ENCODE measurements at regions not wholly inside any gene's neighbourhood (a gene's known extent, or its start where the extent isn't known, plus 50 kb on each side); places are given as distances from the start of the nearest gene placed in this dataset.

GRCh38 chr4:16443504-16444088, 217.3 kb upstream of the TAPT1 start:
- Histone ChIP-seq H3K27me3 (no peaks in the 10 kb centered on the region), H3K36me3 (no peaks in the 10 kb centered on the region), H3K4me3 (no peak overlapping the region), H3K9me3 (no peaks in the 10 kb centered on the region), H3K4me1 (ENCODE audit: insufficient read depth) (peaks cover 3% of the 10 kb centered on the region), H3K27ac (no peak overlapping the region)
- DNase-seq = no peak
- WGBS, 3 donors = 87 to 91% (median 89%) methylated on average over 2 of the region's 2 CpGs
- intact Hi-C loops (cut with DNase I) = no loop called here
- TF ChIP-seq EP300 (IDR thresholded peaks at IDR 0.05) (no peak), POLR2A (IDR thresholded peaks at IDR 0.05) (no peak), CTCF (IDR thresholded peaks at IDR 0.05) (no peak)

- Histone ChIP-seq H3K4me1 (ENCODE audit: insufficient read depth) (peaks cover 3% of the 10 kb centered on the region), H3K4me3 (no peak overlapping the region), H3K27ac (no peak overlapping the region), H3K36me3 (no peaks in the 10 kb centered on the region), H3K9me3 (peaks cover 0 to 7% of the 10 kb centered on the region in 2 donors), H3K27me3 (no peaks in the 10 kb centered on the region)
- intact Hi-C loops (cut with DNase I) = no loop called here
- DNase-seq = no peak
- TF ChIP-seq POLR2A (IDR thresholded peaks at IDR 0.05) (no peak), EP300 (IDR thresholded peaks at IDR 0.05) (no peak), CTCF (IDR thresholded peaks at IDR 0.05) (no peak)
- WGBS, 3 donors = 82 to 88% (median 82%) methylated on average over 1 of the region's 1 CpG
These were observed 216.0 kb upstream of the TAPT1 start for GRCh38 chr4:16442296-16442695.

GRCh38 chr4:16439768-16440167, 213.5 kb upstream of the TAPT1 start:
- intact Hi-C loops (cut with DNase I) = no loop called here
- no peak for DNase-seq

GRCh38 chr4:16438986-16439385, 212.7 kb upstream of the TAPT1 start:
- H3K4me1 ChIP-seq (ENCODE audit: insufficient read depth) = peaks cover 3% of the 10 kb centered on the region
- intact Hi-C loops (cut with DNase I) = no loop called here
- no peak for DNase-seq
- no peak overlapping the region for H3K4me3 ChIP-seq
- H3K9me3 ChIP-seq = peaks cover 0 to 7% of the 10 kb centered on the region in 2 donors
- no peak overlapping the region for H3K27ac ChIP-seq
- no peak for TF ChIP-seq EP300 (IDR thresholded peaks at IDR 0.05)
- TF ChIP-seq POLR2A (IDR thresholded peaks at IDR 0.05) = no peak
- no peak for TF ChIP-seq CTCF (IDR thresholded peaks at IDR 0.05)
- H3K27me3 ChIP-seq = no peaks in the 10 kb centered on the region
- H3K36me3 ChIP-seq = no peaks in the 10 kb centered on the region

More at GRCh38 chr4:16439768-16440167, 213.5 kb upstream of the TAPT1 start:
- Histone ChIP-seq H3K9me3 (peaks cover 0 to 7% of the 10 kb centered on the region in 2 donors), H3K27ac (no peak overlapping the region), H3K4me3 (no peak overlapping the region), H3K4me1 (ENCODE audit: insufficient read depth) (peaks cover 3% of the 10 kb centered on the region), H3K36me3 (no peaks in the 10 kb centered on the region), H3K27me3 (no peaks in the 10 kb centered on the region)
- TF ChIP-seq EP300 (IDR thresholded peaks at IDR 0.05) = no peak
- no peak for TF ChIP-seq CTCF (IDR thresholded peaks at IDR 0.05)
- no peak for TF ChIP-seq POLR2A (IDR thresholded peaks at IDR 0.05)
- 0 to 7% (median 7%) methylated on average over 1 of the region's 1 CpG for WGBS, 3 donors

Measured in ovary (tissue), 7 donors.